WTC11 (cell line): ENCODE measurements at regions not wholly inside any gene's neighbourhood (a gene's known extent, or its start where the extent isn't known, plus 50 kb on each side); places are given as distances from the start of the nearest gene placed in this dataset.

Experiments
- ATAC-seq: fragments of 200-7000 bp; cut with Tn5 transposase; 2 replicates; pipeline ENCODE4 v1.10.0; 2021; ENCODE audit warnings: mild to moderate bottlenecking, moderate library complexity
- CTCF ChIA-PET: fragments of 300-600 bp; sonication (Branson Sonifier 250); formaldehyde crosslinking; loops from one replicate; lab custom pipeline; 2021; ENCODE audit warnings: antibody characterized with exemption; lab: Charles Lee
- POLR2A ChIA-PET: fragments of 350-600 bp; sonication (Branson Sonifier 250); formaldehyde crosslinking; loops from one replicate; lab custom pipeline; 2021; ENCODE audit warnings: antibody characterized with exemption; lab: Charles Lee
- DNase-seq: peaks from one replicate; pipeline ENCODE4 v3.0.0; 2021; ENCODE audit warnings: low spot score
- H3K27ac Mint-ChIP-seq: 2 replicates; pipeline ENCODE4 v1.8.0; 2021; ENCODE audit warnings: mixed read lengths
- H3K27me3 Mint-ChIP-seq: 2 replicates; pipeline ENCODE4 v1.8.0; 2021; ENCODE audit warnings: low read depth, mild to moderate bottlenecking, moderate library complexity, mixed read lengths
- H3K36me3 Mint-ChIP-seq: 2 replicates; pipeline ENCODE4 v1.8.0; 2021; ENCODE audit warnings: mixed read lengths
- H3K4me1 Mint-ChIP-seq: 2 replicates; pipeline ENCODE4 v1.8.0; 2022; ENCODE audit warnings: mixed read lengths
- H3K4me3 Mint-ChIP-seq: 2 replicates; pipeline ENCODE4 v1.8.0; 2021; ENCODE audit warnings: mild to moderate bottlenecking, moderate library complexity, mixed read lengths
- H3K9me3 Mint-ChIP-seq: 2 replicates; pipeline ENCODE4 v1.8.0; 2021; ENCODE audit warnings: mixed read lengths
- AFF4 ChIP-seq: sonication (generic); formaldehyde crosslinking; IDR thresholded peaks from 2 replicates; pipeline ENCODE4 v1.8.1; 2023; ENCODE audit warnings: mild to moderate bottlenecking, missing genetic modification reagents, borderline replicate concordance
- ATF1 ChIP-seq: sonication (generic); formaldehyde crosslinking; IDR thresholded peaks from 2 replicates; pipeline ENCODE4 v1.8.1; 2023; ENCODE audit warnings: mild to moderate bottlenecking, moderate library complexity, missing genetic modification reagents
- CTCF ChIP-seq: fragments of 200-600 bp; IDR thresholded peaks from 2 replicates; pipeline ENCODE4 v1.8.0; 2022; ENCODE audit warnings: antibody characterized with exemption
- E2F1 ChIP-seq: sonication (generic); formaldehyde crosslinking; IDR thresholded peaks from 2 replicates; pipeline ENCODE4 v1.8.0; 2022; ENCODE audit warnings: mild to moderate bottlenecking, missing genetic modification reagents
- E2F4 ChIP-seq: sonication (generic); formaldehyde crosslinking; IDR thresholded peaks from 2 replicates; pipeline ENCODE4 v1.8.1; 2022; ENCODE audit warnings: low read depth, mild to moderate bottlenecking, moderate library complexity, missing genetic modification reagents, borderline replicate concordance
- ESRRA ChIP-seq: sonication (generic); formaldehyde crosslinking; IDR thresholded peaks from 2 replicates; pipeline ENCODE4 v1.8.1; 2022; ENCODE audit warnings: mild to moderate bottlenecking, missing genetic modification reagents, borderline replicate concordance
- NFATC4 ChIP-seq: fragments of 250-450 bp; sonication (Bioruptor Pico); IDR thresholded peaks from 2 replicates; pipeline ENCODE4 v1.9.0; 2021; ENCODE audit warnings: mild to moderate bottlenecking
- NFE2L1 ChIP-seq: sonication (generic); formaldehyde crosslinking; IDR thresholded peaks from 2 replicates; pipeline ENCODE4 v1.8.1; 2023; ENCODE audit warnings: missing genetic modification reagents
- NR1H2 ChIP-seq: sonication (generic); formaldehyde crosslinking; IDR thresholded peaks from 2 replicates; pipeline ENCODE4 v1.9.0; 2021; ENCODE audit warnings: mild to moderate bottlenecking, moderate library complexity, missing genetic modification reagents
- RORB ChIP-seq: fragments of 250-450 bp; sonication (Bioruptor Pico); IDR thresholded peaks from 2 replicates; pipeline ENCODE4 v1.9.0; 2021; ENCODE audit warnings: mild to moderate bottlenecking
- SMAD4 ChIP-seq: sonication (generic); formaldehyde crosslinking; IDR thresholded peaks from 2 replicates; pipeline ENCODE4 v1.8.0; 2022; ENCODE audit warnings: mild to moderate bottlenecking, missing genetic modification reagents
- ZNF121 ChIP-seq: sonication (generic); formaldehyde crosslinking; IDR thresholded peaks from 2 replicates; pipeline ENCODE4 v1.8.0; 2023; ENCODE audit warnings: missing genetic modification reagents
- ZNF219 ChIP-seq: sonication (generic); formaldehyde crosslinking; IDR thresholded peaks from 2 replicates; pipeline ENCODE4 v1.8.0; 2023; ENCODE audit warnings: missing genetic modification reagents, mild to moderate bottlenecking, borderline replicate concordance
- ZNF232 ChIP-seq: sonication (generic); formaldehyde crosslinking; IDR thresholded peaks from 2 replicates; pipeline ENCODE4 v1.8.0; 2022; ENCODE audit warnings: mild to moderate bottlenecking, missing genetic modification reagents
- ZNF317 ChIP-seq: sonication (generic); formaldehyde crosslinking; IDR thresholded peaks from 2 replicates; pipeline ENCODE4 v1.8.1; 2023; ENCODE audit warnings: low read depth, mild to moderate bottlenecking, moderate library complexity, missing genetic modification reagents, borderline replicate concordance
- ZNF416 ChIP-seq: fragments of 250-450 bp; sonication (Bioruptor Pico); IDR thresholded peaks from 2 replicates; pipeline ENCODE4 v1.9.0; 2021; ENCODE audit warnings: mild to moderate bottlenecking, inconsistent platforms
- TF ChIP-seq, protein P1 (sequence below): sonication (generic); formaldehyde crosslinking; conservative IDR thresholded peaks from 2 replicates; pipeline ENCODE4 v1.8.1; 2023; ENCODE audit warnings: mild to moderate bottlenecking, low read depth, missing genetic modification reagents, moderate library complexity
- TF ChIP-seq, protein P2 (sequence below): sonication (generic); formaldehyde crosslinking; IDR thresholded peaks from 2 replicates; pipeline ENCODE4 v1.8.1; 2023; ENCODE audit warnings: mild to moderate bottlenecking, missing genetic modification reagents
- TF ChIP-seq, protein P3 (sequence below): sonication (generic); formaldehyde crosslinking; IDR thresholded peaks from 2 replicates; pipeline ENCODE4 v1.8.1; 2022; ENCODE audit warnings: low read depth, missing genetic modification reagents, borderline replicate concordance

- TF ChIP-seq CTCF = 0 out of 2 replicates have a peak, but pooled peaks have one; percentile 19
- no peak for TF ChIP-seq NFATC4 (CRISPR knock-in tag)
- no peak for TF ChIP-seq ZNF121
- TF ChIP-seq ZNF416 (CRISPR knock-in tag) = no peak
- TF ChIP-seq ESRRA (CRISPR knock-in tag) = no peak
- TF ChIP-seq, all 79 proteins: peak for 1
- POLR2A ChIA-PET = interaction anchor here (0.5 kb wide), 1 partner anchor 102 kb away, joined by 6 read pairs; no protein-coding TSS in a partner anchor
- peaks cover 16% of the 10 kb centered on the region for H3K4me1 Mint-ChIP-seq
- no peaks in the 10 kb centered on the region for H3K36me3 Mint-ChIP-seq
- no peak overlapping the region for H3K4me3 Mint-ChIP-seq
- H3K27ac Mint-ChIP-seq = no peak overlapping the region
- H3K9me3 Mint-ChIP-seq = no peaks in the 10 kb centered on the region
- ATAC-seq = peak; percentile 92
- DNase-seq = peak; percentile 32
- CTCF ChIA-PET = interaction anchor here (0.5 to 1.5 kb wide), 4 partner anchors 149 to 806 kb away, joined by 3 to 5 read pairs (median 4); no protein-coding TSS in a partner anchor
- H3K27me3 Mint-ChIP-seq = no peaks in the 10 kb centered on the region
Observed at GRCh38 chr1:187264995-187265602, 436.4 kb downstream of the PLA2G4A start.

GRCh38 chr1:187266051-187266450 is 437.3 kb downstream of the PLA2G4A start:
- CTCF ChIA-PET = interaction anchor here (1.2 to 1.5 kb wide), 2 partner anchors 148 to 663 kb away, joined by 4 to 5 read pairs; no protein-coding TSS in a partner anchor
- no peaks in the 10 kb centered on the region for H3K27me3 Mint-ChIP-seq
- POLR2A ChIA-PET = no interaction called here
- H3K36me3 Mint-ChIP-seq = no peaks in the 10 kb centered on the region
- DNase-seq = no peak
- ATAC-seq = no peak
- no peak overlapping the region for H3K4me3 Mint-ChIP-seq
- no peak for TF ChIP-seq E2F4
- TF ChIP-seq ZNF219 = no peak
- TF ChIP-seq NFE2L1 (CRISPR knock-in tag) = no peak
- no peak for TF ChIP-seq RORB (CRISPR knock-in tag)
- TF ChIP-seq ESRRA (CRISPR knock-in tag) = no peak
- TF ChIP-seq ZNF317 (CRISPR knock-in tag) = no peak
- TF ChIP-seq, protein P1, sequence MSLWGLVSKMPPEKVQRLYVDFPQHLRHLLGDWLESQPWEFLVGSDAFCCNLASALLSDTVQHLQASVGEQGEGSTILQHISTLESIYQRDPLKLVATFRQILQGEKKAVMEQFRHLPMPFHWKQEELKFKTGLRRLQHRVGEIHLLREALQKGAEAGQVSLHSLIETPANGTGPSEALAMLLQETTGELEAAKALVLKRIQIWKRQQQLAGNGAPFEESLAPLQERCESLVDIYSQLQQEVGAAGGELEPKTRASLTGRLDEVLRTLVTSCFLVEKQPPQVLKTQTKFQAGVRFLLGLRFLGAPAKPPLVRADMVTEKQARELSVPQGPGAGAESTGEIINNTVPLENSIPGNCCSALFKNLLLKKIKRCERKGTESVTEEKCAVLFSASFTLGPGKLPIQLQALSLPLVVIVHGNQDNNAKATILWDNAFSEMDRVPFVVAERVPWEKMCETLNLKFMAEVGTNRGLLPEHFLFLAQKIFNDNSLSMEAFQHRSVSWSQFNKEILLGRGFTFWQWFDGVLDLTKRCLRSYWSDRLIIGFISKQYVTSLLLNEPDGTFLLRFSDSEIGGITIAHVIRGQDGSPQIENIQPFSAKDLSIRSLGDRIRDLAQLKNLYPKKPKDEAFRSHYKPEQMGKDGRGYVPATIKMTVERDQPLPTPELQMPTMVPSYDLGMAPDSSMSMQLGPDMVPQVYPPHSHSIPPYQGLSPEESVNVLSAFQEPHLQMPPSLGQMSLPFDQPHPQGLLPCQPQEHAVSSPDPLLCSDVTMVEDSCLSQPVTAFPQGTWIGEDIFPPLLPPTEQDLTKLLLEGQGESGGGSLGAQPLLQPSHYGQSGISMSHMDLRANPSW (CRISPR knock-in tag) = no peak
- no peak for TF ChIP-seq NR1H2 (CRISPR knock-in tag)
- no peak for TF ChIP-seq SMAD4 (CRISPR knock-in tag)
- no peak for TF ChIP-seq AFF4 (CRISPR knock-in tag)
- TF ChIP-seq E2F1 = no peak
- TF ChIP-seq ZNF232 (CRISPR knock-in tag) = no peak
- TF ChIP-seq ATF1 (CRISPR knock-in tag) = no peak
- TF ChIP-seq, protein P2, sequence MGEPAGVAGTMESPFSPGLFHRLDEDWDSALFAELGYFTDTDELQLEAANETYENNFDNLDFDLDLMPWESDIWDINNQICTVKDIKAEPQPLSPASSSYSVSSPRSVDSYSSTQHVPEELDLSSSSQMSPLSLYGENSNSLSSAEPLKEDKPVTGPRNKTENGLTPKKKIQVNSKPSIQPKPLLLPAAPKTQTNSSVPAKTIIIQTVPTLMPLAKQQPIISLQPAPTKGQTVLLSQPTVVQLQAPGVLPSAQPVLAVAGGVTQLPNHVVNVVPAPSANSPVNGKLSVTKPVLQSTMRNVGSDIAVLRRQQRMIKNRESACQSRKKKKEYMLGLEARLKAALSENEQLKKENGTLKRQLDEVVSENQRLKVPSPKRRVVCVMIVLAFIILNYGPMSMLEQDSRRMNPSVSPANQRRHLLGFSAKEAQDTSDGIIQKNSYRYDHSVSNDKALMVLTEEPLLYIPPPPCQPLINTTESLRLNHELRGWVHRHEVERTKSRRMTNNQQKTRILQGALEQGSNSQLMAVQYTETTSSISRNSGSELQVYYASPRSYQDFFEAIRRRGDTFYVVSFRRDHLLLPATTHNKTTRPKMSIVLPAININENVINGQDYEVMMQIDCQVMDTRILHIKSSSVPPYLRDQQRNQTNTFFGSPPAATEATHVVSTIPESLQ (CRISPR knock-in tag) = no peak
- TF ChIP-seq, protein P3, sequence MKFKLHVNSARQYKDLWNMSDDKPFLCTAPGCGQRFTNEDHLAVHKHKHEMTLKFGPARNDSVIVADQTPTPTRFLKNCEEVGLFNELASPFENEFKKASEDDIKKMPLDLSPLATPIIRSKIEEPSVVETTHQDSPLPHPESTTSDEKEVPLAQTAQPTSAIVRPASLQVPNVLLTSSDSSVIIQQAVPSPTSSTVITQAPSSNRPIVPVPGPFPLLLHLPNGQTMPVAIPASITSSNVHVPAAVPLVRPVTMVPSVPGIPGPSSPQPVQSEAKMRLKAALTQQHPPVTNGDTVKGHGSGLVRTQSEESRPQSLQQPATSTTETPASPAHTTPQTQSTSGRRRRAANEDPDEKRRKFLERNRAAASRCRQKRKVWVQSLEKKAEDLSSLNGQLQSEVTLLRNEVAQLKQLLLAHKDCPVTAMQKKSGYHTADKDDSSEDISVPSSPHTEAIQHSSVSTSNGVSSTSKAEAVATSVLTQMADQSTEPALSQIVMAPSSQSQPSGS (CRISPR knock-in tag) = no peak
- TF ChIP-seq, all 79 proteins: peak for 0
- Mint-ChIP-seq H3K27ac (no peak overlapping the region), H3K4me1 (peaks cover 13% of the 10 kb centered on the region), H3K9me3 (no peaks in the 10 kb centered on the region)
